Fibroblast of pulmonary artery (primary cell): ENCODE measurements at regions not wholly inside any gene's neighbourhood (a gene's known extent, or its start where the extent isn't known, plus 50 kb on each side); places are given as distances from the start of the nearest gene placed in this dataset.

Experiments used
- DNase-seq: peaks from one replicate; pipeline ENCODE4 v3.0.0-alpha.2; 2010; ENCODE audit warnings: low read depth
- H3K4me3 ChIP-seq: replicated peaks from 2 replicates; pipeline ENCODE4 v1.5.1; 2011; ENCODE audit warnings: low read depth, mild to moderate bottlenecking, control low read depth, low read length, moderate library complexity
- CTCF ChIP-seq: IDR thresholded peaks from 2 replicates; pipeline ENCODE4 v1.5.1; 2011; ENCODE audit warnings: mild to moderate bottlenecking, control low read depth, low read length, inconsistent platforms; ENCODE audit errors: missing control alignments

- H3K4me3 ChIP-seq = no peak overlapping the region
- TF ChIP-seq CTCF = no peak
- DNase-seq = no peak
These were observed 144.4 kb downstream of the NSG2 start for GRCh38 chr5:174189654-174190541.

GRCh38 chr5:174191076-174191475 lies 145.6 kb downstream of the NSG2 start:
- H3K4me3 ChIP-seq = no peak overlapping the region
- DNase-seq = no peak
- TF ChIP-seq CTCF = no peak

GRCh38 chr5:174191850-174192655 lies 146.5 kb downstream of the NSG2 start:
- no peak for TF ChIP-seq CTCF
- DNase-seq = no peak
- no peak overlapping the region for H3K4me3 ChIP-seq

GRCh38 chr5:174192901-174193300 lies 147.4 kb downstream of the NSG2 start:
- no peak for DNase-seq
- H3K4me3 ChIP-seq = no peak overlapping the region
- no peak for TF ChIP-seq CTCF

GRCh38 chr5:174195517-174195916 lies 150.0 kb downstream of the NSG2 start:
- no peak for TF ChIP-seq CTCF
- no peak for DNase-seq
- no peak overlapping the region for H3K4me3 ChIP-seq

- no peak overlapping the region for H3K4me3 ChIP-seq
- TF ChIP-seq CTCF = no peak
- no peak for DNase-seq
These were observed 152.4 kb downstream of the NSG2 start for GRCh38 chr5:174197929-174198328.
